Mesenchymal stem cell (in vitro differentiated cells and primary cell): ENCODE measurements at regions not wholly inside any gene's neighbourhood (a gene's known extent, or its start where the extent isn't known, plus 50 kb on each side); places are given as distances from the start of the nearest gene placed in this dataset.

Experiments
- DNase-seq: peaks from one replicate; pipeline ENCODE4 v3.0.0-alpha.2; 2013
- H2AFZ ChIP-seq: one replicate; pipeline ENCODE4 v1.6.1; 2013; ENCODE audit warnings: low read depth, mild to moderate bottlenecking, control low read depth, inconsistent platforms, low read length, moderate library complexity
- H2AK5ac ChIP-seq: 2 replicates; pipeline ENCODE4 v1.6.1; 2013; ENCODE audit warnings: low read length, moderate library complexity, mild to moderate bottlenecking, inconsistent platforms; ENCODE audit not compliant: severe bottlenecking
- H2BK120ac ChIP-seq: one replicate; pipeline ENCODE4 v1.6.1; 2013; ENCODE audit warnings: low read depth, mild to moderate bottlenecking, inconsistent platforms, low read length, moderate library complexity
- H2BK12ac ChIP-seq, 2 experiments: one replicate each; pipeline ENCODE4 v1.6.1; 2013; ENCODE audit warnings: inconsistent platforms in 2 of 2, low read length in 2 of 2, mild to moderate bottlenecking in 2 of 2, moderate library complexity in 2 of 2, control low read depth in 1 of 2
- H2BK15ac ChIP-seq: one replicate; pipeline ENCODE4 v1.6.1; 2013; ENCODE audit warnings: mild to moderate bottlenecking, low read depth, inconsistent platforms; ENCODE audit not compliant: poor library complexity, severe bottlenecking
- H2BK5ac ChIP-seq: 2 replicates; pipeline ENCODE4 v1.6.1; 2013; ENCODE audit warnings: low read depth, mild to moderate bottlenecking, low read length, control low read depth, inconsistent platforms; ENCODE audit not compliant: poor library complexity, severe bottlenecking
- H3K14ac ChIP-seq, 2 experiments: one replicate each; pipeline ENCODE4 v1.6.1; 2013; ENCODE audit warnings: inconsistent platforms in 2 of 2, low read length in 2 of 2, control low read depth in 1 of 2, mild to moderate bottlenecking in 1 of 2, moderate library complexity in 1 of 2
- H3K18ac ChIP-seq, 2 experiments: one replicate each; pipeline ENCODE4 v1.6.1; 2013; ENCODE audit warnings: inconsistent platforms in 2 of 2, low read length in 2 of 2, control low read depth in 1 of 2, low read depth in 1 of 2, mild to moderate bottlenecking in 1 of 2
- H3K23ac ChIP-seq, 2 experiments: one replicate each; pipeline ENCODE4 v1.6.1; 2013; ENCODE audit warnings: inconsistent platforms in 2 of 2, low read length in 2 of 2, mild to moderate bottlenecking in 2 of 2, moderate library complexity in 2 of 2, control low read depth in 1 of 2
- H3K27ac ChIP-seq: 2 replicates; pipeline ENCODE4 v1.5.1; 2013; ENCODE audit warnings: mild to moderate bottlenecking, moderate library complexity, low read length, control low read depth, inconsistent platforms; ENCODE audit not compliant: poor library complexity, severe bottlenecking
- H3K27me3 ChIP-seq, 2 experiments: 2 replicates each; pipeline versions ENCODE4 v1.6.1 to v1.7.0; 2013; ENCODE audit warnings: low read length in 2 of 2, mild to moderate bottlenecking in 2 of 2, moderate library complexity in 2 of 2, control low read depth in 1 of 2, inconsistent platforms in 1 of 2; ENCODE audit not compliant: control insufficient read depth in 1 of 2, insufficient read depth in 1 of 2
- H3K36me3 ChIP-seq, 2 experiments: 2 replicates each; pipeline versions ENCODE4 v1.6.1 to v1.7.0; 2013; ENCODE audit warnings: low read length in 2 of 2, control low read depth in 1 of 2, inconsistent platforms in 1 of 2, low read depth in 1 of 2, mild to moderate bottlenecking in 1 of 2; ENCODE audit not compliant: insufficient read depth in 2 of 2, control insufficient read depth in 1 of 2
- H3K4ac ChIP-seq, 2 experiments: one replicate each; pipeline ENCODE4 v1.6.1; 2013; ENCODE audit warnings: inconsistent platforms in 2 of 2, low read length in 2 of 2, mild to moderate bottlenecking in 2 of 2, moderate library complexity in 2 of 2, control low read depth in 1 of 2, low read depth in 1 of 2
- H3K4me1 ChIP-seq: 2 replicates; pipeline ENCODE4 v1.6.1; 2013; ENCODE audit warnings: low read depth, low read length, control low read depth; ENCODE audit not compliant: control insufficient read depth, insufficient read depth
- H3K4me2 ChIP-seq: 2 replicates; pipeline ENCODE4 v1.6.1; 2013; ENCODE audit warnings: low read length, mild to moderate bottlenecking, inconsistent platforms; ENCODE audit not compliant: poor library complexity, severe bottlenecking
- H3K4me3 ChIP-seq, 2 experiments: 2 replicates each; pipeline versions ENCODE4 v1.5.1 to v1.7.0; 2013; ENCODE audit warnings: low read length in 2 of 2, mild to moderate bottlenecking in 2 of 2, control low read depth in 1 of 2, low read depth in 1 of 2; ENCODE audit not compliant: insufficient read depth in 1 of 2
- H3K79me1 ChIP-seq: replicated peaks from 2 replicates; pipeline ENCODE4 v1.6.1; 2013; ENCODE audit warnings: mild to moderate bottlenecking, control low read depth, low read length, inconsistent platforms; ENCODE audit not compliant: poor library complexity, severe bottlenecking
- H3K9ac ChIP-seq: 2 replicates; pipeline ENCODE4 v1.7.0; 2013; ENCODE audit warnings: mild to moderate bottlenecking, low read length, moderate library complexity
- H3K9me3 ChIP-seq: 2 replicates; pipeline ENCODE4 v1.7.0; 2013; ENCODE audit warnings: mild to moderate bottlenecking, low read length; ENCODE audit not compliant: control insufficient read depth
- H4K8ac ChIP-seq: one replicate; pipeline ENCODE4 v1.6.1; 2013; ENCODE audit warnings: inconsistent platforms, mild to moderate bottlenecking, low read length, moderate library complexity
- H4K91ac ChIP-seq: one replicate; pipeline ENCODE4 v1.6.1; 2013; ENCODE audit warnings: mild to moderate bottlenecking, low read length, inconsistent platforms
- WGBS: methylation state at CpG from one replicate; pipeline ENCODE4 v1.1.7; 2013; ENCODE audit warnings: mixed read lengths; 5-methylcytosine and 5-hydroxymethylcytosine counted together

- Histone ChIP-seq H2BK12ac (no peak overlapping the region), H3K4me2 (no peak overlapping the region), H3K4ac (no peak overlapping the region), H2AFZ (no peak overlapping the region), H3K23ac (no peak overlapping the region), H2BK120ac (no peak overlapping the region), H3K9ac (no peak overlapping the region), H4K91ac (no peak overlapping the region), H3K27ac (no peak overlapping the region), H3K4me1 (no peaks in the 10 kb centered on the region), H3K79me1 (no peaks in the 10 kb centered on the region), H4K8ac (no peak overlapping the region), H3K36me3 (no peaks in the 10 kb centered on the region), H2BK15ac (no peak overlapping the region), H3K4me3 (no peak overlapping the region), H3K18ac (no peak overlapping the region), H2BK5ac (no peak overlapping the region), H2AK5ac (no peak overlapping the region), H3K14ac (no peak overlapping the region), H3K27me3 (peaks cover 0 to 23% of the 10 kb centered on the region in 2 experiments), H3K9me3 (no peaks in the 10 kb centered on the region)
- DNase-seq: no peak
- WGBS: 52% methylated on average over 3 of the region's 3 CpGs
These were observed 84.4 kb downstream of the THNSL2 start for GRCh38 chr2:88254437-88255091.

- Histone ChIP-seq H2AK5ac (no peak overlapping the region), H2BK5ac (no peak overlapping the region)
These were observed 83.9 kb downstream of the THNSL2 start for GRCh38 chr2:88253997-88254396.

DNA sequence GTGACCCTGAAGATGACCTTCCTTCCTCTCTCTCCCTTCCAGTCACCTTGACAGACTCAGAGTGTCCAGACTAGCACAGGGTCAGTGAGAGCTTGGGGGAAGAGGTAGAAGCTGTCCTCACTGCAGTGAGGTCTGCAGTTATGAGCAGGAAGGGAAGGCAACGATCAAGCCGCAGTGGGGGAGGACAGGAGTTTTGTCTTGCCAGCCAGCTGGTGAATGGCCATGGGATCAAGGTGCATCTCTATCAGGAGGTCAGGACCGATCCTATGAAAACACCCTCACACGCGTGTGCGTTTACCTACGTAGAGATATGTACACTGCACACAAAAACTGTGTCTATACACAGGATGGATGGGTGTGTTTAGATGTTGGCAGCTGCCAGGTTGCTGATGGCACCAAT is 83.2 kb downstream of the THNSL2 start:
- no peak overlapping the region for H3K27ac ChIP-seq
- H3K4me1 ChIP-seq: no peaks in the 10 kb centered on the region
- no peak for DNase-seq
- H3K27me3 ChIP-seq: peaks cover 0 to 16% of the 10 kb centered on the region in 2 experiments
- H2BK5ac ChIP-seq: no peak overlapping the region
- no peak overlapping the region for H2BK15ac ChIP-seq
- no peak overlapping the region for H3K14ac ChIP-seq
- no peak overlapping the region for H4K8ac ChIP-seq
- H3K9me3 ChIP-seq: no peaks in the 10 kb centered on the region
- no peak overlapping the region for H3K4me2 ChIP-seq
- no peak overlapping the region for H3K18ac ChIP-seq
- H3K36me3 ChIP-seq: no peaks in the 10 kb centered on the region
- 84% methylated on average over 4 of the region's 7 CpGs for WGBS
- no peak overlapping the region for H2AFZ ChIP-seq
- no peak overlapping the region for H2BK12ac ChIP-seq
- H2BK120ac ChIP-seq: no peak overlapping the region
- H3K4ac ChIP-seq: no peak overlapping the region
- no peak overlapping the region for H2AK5ac ChIP-seq
- H3K23ac ChIP-seq: no peak overlapping the region
- H3K79me1 ChIP-seq: no peaks in the 10 kb centered on the region
- no peak overlapping the region for H3K9ac ChIP-seq
- no peak overlapping the region for H3K4me3 ChIP-seq
- H4K91ac ChIP-seq: no peak overlapping the region

More at GRCh38 chr2:88253997-88254396, 83.9 kb downstream of the THNSL2 start:
- Histone ChIP-seq H3K14ac (no peak overlapping the region), H2AFZ (no peak overlapping the region), H4K91ac (no peak overlapping the region), H3K9ac (no peak overlapping the region), H3K4me1 (no peaks in the 10 kb centered on the region), H2BK15ac (no peak overlapping the region), H3K4me3 (no peak overlapping the region), H2BK120ac (no peak overlapping the region), H3K23ac (no peak overlapping the region), H3K79me1 (no peaks in the 10 kb centered on the region), H3K18ac (no peak overlapping the region), H3K27me3 (peaks cover 0 to 18% of the 10 kb centered on the region in 2 experiments), H3K27ac (no peak overlapping the region), H3K4me2 (no peak overlapping the region), H3K4ac (no peak overlapping the region), H3K9me3 (no peaks in the 10 kb centered on the region), H2BK12ac (no peak overlapping the region), H4K8ac (no peak overlapping the region), H3K36me3 (no peaks in the 10 kb centered on the region)
- WGBS: 51% methylated on average over 1 of the region's 1 CpG
- DNase-seq: no peak

GRCh38 chr2:88252646-88253045 is 82.5 kb downstream of the THNSL2 start:
- Histone ChIP-seq H4K8ac (no peak overlapping the region), H3K23ac (no peak overlapping the region), H2BK5ac (no peak overlapping the region), H3K4ac (no peak overlapping the region), H4K91ac (no peak overlapping the region), H3K14ac (no peak overlapping the region), H3K18ac (no peak overlapping the region), H3K79me1 (no peaks in the 10 kb centered on the region), H3K9me3 (no peaks in the 10 kb centered on the region), H3K4me3 (no peak overlapping the region), H3K27ac (no peak overlapping the region), H2BK12ac (no peak overlapping the region), H3K27me3 (peaks cover 0 to 15% of the 10 kb centered on the region in 2 experiments), H3K36me3 (no peaks in the 10 kb centered on the region), H2BK15ac (no peak overlapping the region), H2BK120ac (no peak overlapping the region), H2AFZ (no peak overlapping the region), H3K9ac (no peak overlapping the region), H3K4me2 (no peak overlapping the region), H2AK5ac (no peak overlapping the region), H3K4me1 (no peaks in the 10 kb centered on the region)
- 32% methylated on average over 4 of the region's 5 CpGs for WGBS
- no peak for DNase-seq
